ENCODE measurements at regions not wholly inside any gene's neighbourhood (a gene's known extent, or its start where the extent isn't known, plus 50 kb on each side); places are given as distances from the start of the nearest gene placed in this dataset.
"Not testable (repeated sequence)": the region's sequence is repeated elsewhere in the genome, so short reads cannot be mapped to it uniquely, and the experiment has no call there.

- no peak for TF ChIP-seq CTCF (IDR thresholded peaks at IDR 0.05; ENCODE audit: unreplicated experiment)
- Mint-ChIP-seq H3K9me3 (ENCODE audit: unreplicated experiment) (no peaks in the 10 kb centered on the region), H3K27me3 (ENCODE audit: unreplicated experiment) (no peaks in the 10 kb centered on the region), H3K4me3 (ENCODE audit: unreplicated experiment) (no peak overlapping the region), H3K36me3 (ENCODE audit: low read depth, unreplicated experiment) (no peaks in the 10 kb centered on the region), H3K27ac (ENCODE audit: unreplicated experiment) (no peak overlapping the region), H3K4me1 (ENCODE audit: unreplicated experiment) (no peaks in the 10 kb centered on the region)
- DNase-seq (ENCODE audit: low spot score): no peak
Measured at GRCh38 chr17:33701910-33702309, 408.8 kb upstream of the ASIC2 start.

- Mint-ChIP-seq H3K27me3 (ENCODE audit: unreplicated experiment) (peaks cover 2% of the 10 kb centered on the region), H3K4me1 (ENCODE audit: unreplicated experiment) (no peaks in the 10 kb centered on the region), H3K36me3 (ENCODE audit: low read depth, unreplicated experiment) (no peaks in the 10 kb centered on the region), H3K9me3 (ENCODE audit: unreplicated experiment) (no peaks in the 10 kb centered on the region), H3K4me3 (ENCODE audit: unreplicated experiment) (no peak overlapping the region), H3K27ac (ENCODE audit: unreplicated experiment) (no peak overlapping the region)
- no peak for DNase-seq (ENCODE audit: low spot score)
- TF ChIP-seq CTCF (IDR thresholded peaks at IDR 0.05; ENCODE audit: unreplicated experiment): no peak
Measured at GRCh38 chr17:33704856-33705255, 411.8 kb upstream of the ASIC2 start.

GRCh38 chr17:33709881-33710280 lies 416.8 kb upstream of the ASIC2 start:
- no peak overlapping the region for H3K4me3 Mint-ChIP-seq (ENCODE audit: unreplicated experiment)
- DNase-seq (ENCODE audit: low spot score): no peak
- TF ChIP-seq CTCF (IDR thresholded peaks at IDR 0.05; ENCODE audit: unreplicated experiment): no peak
- H3K27ac Mint-ChIP-seq (ENCODE audit: unreplicated experiment): no peak overlapping the region
- H3K9me3 Mint-ChIP-seq (ENCODE audit: unreplicated experiment): no peaks in the 10 kb centered on the region
- H3K4me1 Mint-ChIP-seq (ENCODE audit: unreplicated experiment): no peaks in the 10 kb centered on the region
- H3K27me3 Mint-ChIP-seq (ENCODE audit: unreplicated experiment): peaks cover 2% of the 10 kb centered on the region
- H3K36me3 Mint-ChIP-seq (ENCODE audit: low read depth, unreplicated experiment): no peaks in the 10 kb centered on the region

- TF ChIP-seq CTCF (IDR thresholded peaks at IDR 0.05; ENCODE audit: unreplicated experiment): no peak
- Mint-ChIP-seq H3K4me3 (ENCODE audit: unreplicated experiment) (no peak overlapping the region), H3K4me1 (ENCODE audit: unreplicated experiment) (no peaks in the 10 kb centered on the region), H3K27me3 (ENCODE audit: unreplicated experiment) (peaks cover 2% of the 10 kb centered on the region), H3K27ac (ENCODE audit: unreplicated experiment) (no peak overlapping the region), H3K9me3 (ENCODE audit: unreplicated experiment) (no peaks in the 10 kb centered on the region), H3K36me3 (ENCODE audit: low read depth, unreplicated experiment) (no peaks in the 10 kb centered on the region)
- no peak for DNase-seq (ENCODE audit: low spot score)
Measured at GRCh38 chr17:33712120-33712519, 419.0 kb upstream of the ASIC2 start.

GRCh38 chr17:33716957-33717356 lies 423.9 kb upstream of the ASIC2 start:
- H3K4me3 Mint-ChIP-seq (ENCODE audit: unreplicated experiment): no peak overlapping the region
- no peaks in the 10 kb centered on the region for H3K36me3 Mint-ChIP-seq (ENCODE audit: low read depth, unreplicated experiment)
- no peaks in the 10 kb centered on the region for H3K9me3 Mint-ChIP-seq (ENCODE audit: unreplicated experiment)
- DNase-seq (ENCODE audit: low spot score): no peak
- H3K4me1 Mint-ChIP-seq (ENCODE audit: unreplicated experiment): no peaks in the 10 kb centered on the region
- no peak overlapping the region for H3K27ac Mint-ChIP-seq (ENCODE audit: unreplicated experiment)
- H3K27me3 Mint-ChIP-seq (ENCODE audit: unreplicated experiment): no peaks in the 10 kb centered on the region
- no peak for TF ChIP-seq CTCF (IDR thresholded peaks at IDR 0.05; ENCODE audit: unreplicated experiment)

GRCh38 chr17:33723736-33724135 lies 430.6 kb upstream of the ASIC2 start:
- H3K9me3 Mint-ChIP-seq (ENCODE audit: unreplicated experiment); H3K4me3 Mint-ChIP-seq (ENCODE audit: unreplicated experiment); DNase-seq (ENCODE audit: low spot score); H3K27me3 Mint-ChIP-seq (ENCODE audit: unreplicated experiment); H3K27ac Mint-ChIP-seq (ENCODE audit: unreplicated experiment); H3K4me1 Mint-ChIP-seq (ENCODE audit: unreplicated experiment); H3K36me3 Mint-ChIP-seq (ENCODE audit: low read depth, unreplicated experiment): not testable (repeated sequence)
